ENCODE measurements at regions not wholly inside any gene's neighbourhood (a gene's known extent, or its start where the extent isn't known, plus 50 kb on each side); places are given as distances from the start of the nearest gene placed in this dataset.

- no peaks in the 10 kb centered on the region for H3K4me1 ChIP-seq
- in situ Hi-C loops (cut with MboI; ENCODE audit: low sequenced_read_pairs in 4 of 4) (no loop called here), intact Hi-C loops (cut with DNase I; ENCODE audit: low total_unique reads) (no loop called here)
- no peak for TF ChIP-seq POLR2A (IDR thresholded peaks at IDR 0.05)
- TF ChIP-seq CTCF (IDR thresholded peaks at IDR 0.05 in 4 of 5, conservative IDR thresholded peaks at IDR 0.05 in 1 of 5) = no peak
- H3K4me3 ChIP-seq = no peak overlapping the region
- no peaks in the 10 kb centered on the region for H3K9me3 ChIP-seq
- no peak for ATAC-seq
- no peak overlapping the region for H3K27ac ChIP-seq
- H3K36me3 ChIP-seq = no peaks in the 10 kb centered on the region
- peaks cover 0 to 3% (median 0%) of the 10 kb centered on the region in 3 donors for H3K27me3 ChIP-seq
- DNase-seq = no peak
Observed at GRCh38 chr14:103247169-103247606, 86.8 kb upstream of the EIF5 start.

- in situ Hi-C loops (cut with MboI; ENCODE audit: low sequenced_read_pairs in 4 of 4) = no loop called here
- no peak overlapping the region for H3K27ac ChIP-seq
- no peaks in the 10 kb centered on the region for H3K27me3 ChIP-seq
- intact Hi-C loops (cut with DNase I; ENCODE audit: low total_unique reads) = no loop called here
- no peaks in the 10 kb centered on the region for H3K36me3 ChIP-seq
- TF ChIP-seq CTCF (IDR thresholded peaks at IDR 0.05 in 4 of 5, conservative IDR thresholded peaks at IDR 0.05 in 1 of 5) (no peak), POLR2A (IDR thresholded peaks at IDR 0.05) (no peak)
- no peaks in the 10 kb centered on the region for H3K4me1 ChIP-seq
- DNase-seq (no peak), ATAC-seq (no peak)
- H3K4me3 ChIP-seq = no peak overlapping the region
- no peaks in the 10 kb centered on the region for H3K9me3 ChIP-seq
Observed at GRCh38 chr14:103250181-103250580, 83.9 kb upstream of the EIF5 start.

GRCh38 chr14:103250874-103251273, 83.2 kb upstream of the EIF5 start:
- no peak for DNase-seq
- Histone ChIP-seq H3K36me3 (no peaks in the 10 kb centered on the region), H3K9me3 (no peaks in the 10 kb centered on the region), H3K27ac (no peak overlapping the region), H3K4me1 (no peaks in the 10 kb centered on the region), H3K4me3 (no peak overlapping the region), H3K27me3 (no peaks in the 10 kb centered on the region)
- in situ Hi-C loops (cut with MboI; ENCODE audit: low sequenced_read_pairs in 4 of 4) = no loop called here
- intact Hi-C loops (cut with DNase I; ENCODE audit: low total_unique reads) = no loop called here
- no peak for ATAC-seq
- TF ChIP-seq POLR2A (IDR thresholded peaks at IDR 0.05) (no peak), CTCF (IDR thresholded peaks at IDR 0.05 in 4 of 5, conservative IDR thresholded peaks at IDR 0.05 in 1 of 5) (no peak)

- no peaks in the 10 kb centered on the region for H3K27me3 ChIP-seq
Observed at GRCh38 chr14:103255555-103255954, 78.5 kb upstream of the EIF5 start.

More at GRCh38 chr14:103255555-103255954, 78.5 kb upstream of the EIF5 start:
- in situ Hi-C loops (cut with MboI; ENCODE audit: low sequenced_read_pairs in 4 of 4) (no loop called here), intact Hi-C loops (cut with DNase I; ENCODE audit: low total_unique reads) (no loop called here)
- DNase-seq (no peak), ATAC-seq (no peak)
- no peaks in the 10 kb centered on the region for H3K9me3 ChIP-seq
- H3K36me3 ChIP-seq = no peaks in the 10 kb centered on the region
- TF ChIP-seq CTCF (IDR thresholded peaks at IDR 0.05 in 4 of 5, conservative IDR thresholded peaks at IDR 0.05 in 1 of 5) (no peak), POLR2A (IDR thresholded peaks at IDR 0.05) (no peak)
- no peak overlapping the region for H3K4me3 ChIP-seq
- peaks cover 0 to 3% of the 10 kb centered on the region in 2 donors for H3K4me1 ChIP-seq
- H3K27ac ChIP-seq = no peak overlapping the region
